ENCODE measurements at regions not wholly inside any gene's neighbourhood (a gene's known extent, or its start where the extent isn't known, plus 50 kb on each side); places are given as distances from the start of the nearest gene placed in this dataset.

GRCh38 chr20:24895898-24896658, 53.0 kb upstream of the CST7 start:
- TF ChIP-seq EZH2 (optimal IDR thresholded peaks at IDR 0.05; ENCODE audit: low read depth, low read length) (no peak), CTCF (IDR thresholded peaks at IDR 0.05; ENCODE audit: low read length) (no peak)
